Activated naive CD4-positive, alpha-beta T cell treated with anti-CD3 and anti-CD28 coated beads for 36 hours (primary cell): ENCODE measurements at regions not wholly inside any gene's neighbourhood (a gene's known extent, or its start where the extent isn't known, plus 50 kb on each side); places are given as distances from the start of the nearest gene placed in this dataset.

ENCODE experiments used
- CTCF ChIA-PET: fragments of 350-600 bp; sonication (Branson Sonifier 250); formaldehyde crosslinking; loops from one replicate; lab custom pipeline; 2021; ENCODE audit warnings: antibody characterized with exemption; lab: Charles Lee
- DNase-seq: peaks from one replicate; pipeline ENCODE4 v3.0.0-alpha.2; 2020
- H3K27ac Mint-ChIP-seq: one replicate; pipeline ENCODE4 v1.8.0; 2021; ENCODE audit warnings: mild to moderate bottlenecking, mixed read lengths
- H3K27me3 Mint-ChIP-seq: one replicate; pipeline ENCODE4 v1.8.0; 2021; ENCODE audit warnings: low read depth, mixed read lengths
- H3K36me3 Mint-ChIP-seq: one replicate; pipeline ENCODE4 v1.8.0; 2021; ENCODE audit warnings: low read depth, mixed read lengths
- H3K4me1 Mint-ChIP-seq: one replicate; pipeline ENCODE4 v1.8.0; 2021; ENCODE audit warnings: low read depth, mixed read lengths
- H3K4me3 Mint-ChIP-seq: one replicate; pipeline ENCODE4 v1.8.0; 2021; ENCODE audit warnings: mild to moderate bottlenecking, moderate library complexity, mixed read lengths
- H3K9me3 Mint-ChIP-seq: one replicate; pipeline ENCODE4 v1.8.0; 2021; ENCODE audit warnings: mixed read lengths
- intact Hi-C: fragments of 100-400 bp; cut with micrococcal nuclease; formaldehyde crosslinking; loops from one replicate; pipeline ENCODE4 v1.15.1; 2023

DNA sequence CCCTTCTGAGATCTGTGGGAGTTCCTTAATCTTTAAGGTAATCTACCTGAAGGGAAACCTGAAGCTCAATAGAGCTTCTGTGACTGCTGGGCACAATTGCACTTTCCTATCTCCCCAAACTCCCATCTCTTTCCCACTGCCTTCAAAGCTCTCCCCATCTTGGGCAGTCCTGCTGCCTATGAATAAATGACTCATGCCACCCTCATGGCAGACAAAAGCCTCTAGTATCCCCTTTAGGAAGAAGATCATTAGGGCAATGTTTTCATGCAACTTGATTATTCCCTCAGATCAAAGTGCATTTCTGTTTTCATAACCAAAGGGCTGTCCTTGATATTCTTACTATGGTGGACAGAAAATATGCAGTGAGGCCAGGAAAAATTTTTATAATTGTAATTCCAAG is 704.9 kb upstream of the LRRN3 start:
- CTCF ChIA-PET: no interaction called here
- DNase-seq: no peak
- Mint-ChIP-seq H3K9me3 (no peaks in the 10 kb centered on the region), H3K27me3 (peaks cover 2% of the 10 kb centered on the region), H3K4me3 (no peak overlapping the region), H3K4me1 (no peaks in the 10 kb centered on the region), H3K36me3 (no peaks in the 10 kb centered on the region), H3K27ac (no peak overlapping the region)
- intact Hi-C loops: no loop called here

DNA sequence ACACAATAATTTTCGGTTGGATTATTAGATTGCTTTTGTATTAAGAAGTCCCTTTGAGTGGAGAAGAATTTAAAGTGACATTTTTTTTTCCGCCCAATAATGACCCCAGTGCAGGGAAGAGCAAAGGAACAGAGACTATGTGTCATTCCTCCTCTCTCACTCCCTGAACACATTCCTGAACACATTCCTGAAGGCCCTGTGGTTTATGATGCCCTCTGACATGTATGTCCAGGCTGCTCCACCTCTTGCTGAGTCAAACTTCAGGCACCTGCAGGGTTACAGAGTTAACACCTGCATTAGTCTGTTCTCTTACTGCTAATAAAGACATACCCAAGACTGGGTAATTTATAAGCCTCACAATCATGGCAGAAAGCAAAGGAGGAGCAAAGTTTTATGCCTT is 704.0 kb upstream of the LRRN3 start:
- Mint-ChIP-seq H3K9me3 (no peaks in the 10 kb centered on the region), H3K27me3 (peaks cover 2% of the 10 kb centered on the region), H3K27ac (no peak overlapping the region), H3K36me3 (no peaks in the 10 kb centered on the region), H3K4me1 (no peaks in the 10 kb centered on the region), H3K4me3 (no peak overlapping the region)
- DNase-seq: no peak
- CTCF ChIA-PET: no interaction called here
- intact Hi-C loops: no loop called here

DNA sequence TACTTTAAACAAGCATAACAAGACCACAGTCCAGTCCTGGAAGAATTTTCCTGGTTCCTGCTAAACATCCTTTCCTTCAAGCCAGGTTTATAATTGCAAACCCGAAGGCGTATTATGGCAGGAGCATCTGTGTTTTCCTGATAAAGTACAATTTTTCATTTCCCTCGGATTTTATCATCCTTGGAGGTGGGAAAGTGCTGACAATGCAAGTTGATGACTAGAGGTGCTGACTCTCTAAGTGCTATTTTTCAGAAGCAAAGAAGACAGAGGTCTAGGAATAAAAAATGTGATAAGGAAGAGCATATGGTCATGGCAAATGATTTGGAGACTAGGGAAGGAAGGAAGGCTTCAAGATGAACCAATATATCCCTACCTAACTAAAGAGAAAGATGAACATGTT is 703.2 kb upstream of the LRRN3 start:
- CTCF ChIA-PET: no interaction called here
- Mint-ChIP-seq H3K4me1 (no peaks in the 10 kb centered on the region), H3K4me3 (no peak overlapping the region), H3K9me3 (no peaks in the 10 kb centered on the region), H3K36me3 (no peaks in the 10 kb centered on the region), H3K27ac (no peak overlapping the region), H3K27me3 (peaks cover 2% of the 10 kb centered on the region)
- intact Hi-C loops: no loop called here
- no peak for DNase-seq

DNA sequence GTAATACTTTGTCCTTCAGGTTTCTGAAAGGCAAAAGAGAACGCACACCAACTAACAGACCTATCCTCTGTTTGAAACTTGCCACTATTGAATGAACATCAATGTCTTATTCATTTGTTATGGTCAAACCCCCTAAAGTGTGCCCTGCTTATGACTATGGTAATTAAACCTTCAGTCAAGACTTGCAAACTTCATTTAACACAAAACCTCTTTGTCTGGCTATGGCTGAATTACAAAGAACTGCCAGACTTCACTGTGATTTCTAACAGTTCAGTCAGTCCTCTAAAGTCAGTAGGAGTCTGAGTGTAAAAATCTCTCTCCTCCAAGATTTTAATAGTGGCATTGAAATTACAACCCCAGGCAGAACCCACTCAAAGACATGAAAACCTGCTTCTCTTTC is 702.5 kb upstream of the LRRN3 start:
- no peak overlapping the region for H3K4me3 Mint-ChIP-seq
- no peaks in the 10 kb centered on the region for H3K4me1 Mint-ChIP-seq
- H3K27ac Mint-ChIP-seq: no peak overlapping the region
- intact Hi-C loops: no loop called here
- no peak for DNase-seq
- CTCF ChIA-PET: no interaction called here
- no peaks in the 10 kb centered on the region for H3K9me3 Mint-ChIP-seq
- H3K36me3 Mint-ChIP-seq: no peaks in the 10 kb centered on the region
- peaks cover 2% of the 10 kb centered on the region for H3K27me3 Mint-ChIP-seq

DNA sequence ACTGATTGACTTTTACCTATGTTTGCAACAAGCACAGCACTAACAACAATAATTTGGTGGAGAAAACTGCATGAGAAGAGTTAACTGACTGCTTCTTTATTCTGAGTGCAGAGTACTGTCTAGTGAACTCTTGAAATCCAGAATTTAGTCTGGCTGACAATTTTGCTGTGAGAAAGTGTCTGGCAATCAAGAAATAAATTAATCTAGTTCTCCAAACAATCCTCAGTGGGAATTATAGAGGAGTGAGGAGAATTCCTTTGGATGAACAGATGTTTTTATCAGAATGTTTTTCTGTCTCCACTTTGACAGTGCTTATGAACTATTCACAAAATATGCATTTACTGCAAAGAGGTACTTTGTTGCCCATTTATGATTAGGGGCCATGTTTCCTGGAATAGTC is 694.9 kb upstream of the LRRN3 start:
- no peak overlapping the region for H3K27ac Mint-ChIP-seq
- intact Hi-C loops: no loop called here
- no peaks in the 10 kb centered on the region for H3K27me3 Mint-ChIP-seq
- CTCF ChIA-PET: interaction anchor here (0.6 kb wide), 1 partner anchor 694 kb away, joined by 3 read pairs; no protein-coding TSS in a partner anchor
- no peak overlapping the region for H3K4me3 Mint-ChIP-seq
- H3K4me1 Mint-ChIP-seq: no peaks in the 10 kb centered on the region
- H3K36me3 Mint-ChIP-seq: no peaks in the 10 kb centered on the region
- DNase-seq: no peak
- H3K9me3 Mint-ChIP-seq: no peaks in the 10 kb centered on the region

DNA sequence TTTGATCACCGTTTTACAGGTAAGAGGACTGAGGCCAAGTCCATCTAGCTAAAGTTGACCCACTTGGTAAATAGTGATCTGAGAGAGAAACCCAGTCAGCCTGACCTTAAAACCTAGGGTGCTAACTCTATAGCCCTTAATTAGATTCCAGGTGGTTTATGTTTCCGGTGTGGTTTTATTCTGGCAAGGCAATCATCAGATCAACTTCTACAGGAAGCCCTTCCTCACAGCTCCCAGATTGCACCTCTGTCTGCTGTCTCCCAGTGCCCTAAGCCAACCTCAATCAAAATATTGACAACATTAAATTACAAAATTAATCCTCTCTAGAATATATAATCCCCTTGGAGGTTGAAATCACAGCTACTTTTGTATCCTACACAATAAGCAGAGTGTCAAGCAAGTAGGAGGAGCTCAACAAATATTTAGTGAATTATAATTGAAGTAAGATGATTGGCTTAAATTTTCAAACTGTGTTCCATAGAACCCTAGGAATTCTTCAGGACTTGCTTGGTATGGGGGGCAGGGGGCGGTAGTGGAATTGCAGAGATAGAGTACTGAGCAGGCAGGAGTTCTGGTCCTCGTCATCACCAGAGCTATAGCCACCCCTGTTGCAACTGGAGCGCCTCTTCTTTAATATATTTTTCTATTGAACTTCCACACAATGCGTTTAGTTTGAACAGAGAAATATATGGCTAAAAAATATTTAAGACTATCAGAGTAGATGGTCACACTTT is 692.8 kb upstream of the LRRN3 start:
- CTCF ChIA-PET: no interaction called here
- Mint-ChIP-seq H3K27ac (no peak overlapping the region), H3K36me3 (no peaks in the 10 kb centered on the region), H3K27me3 (no peaks in the 10 kb centered on the region), H3K4me1 (no peaks in the 10 kb centered on the region), H3K9me3 (no peaks in the 10 kb centered on the region), H3K4me3 (no peak overlapping the region)
- no peak for DNase-seq
- intact Hi-C loops: no loop called here

DNA sequence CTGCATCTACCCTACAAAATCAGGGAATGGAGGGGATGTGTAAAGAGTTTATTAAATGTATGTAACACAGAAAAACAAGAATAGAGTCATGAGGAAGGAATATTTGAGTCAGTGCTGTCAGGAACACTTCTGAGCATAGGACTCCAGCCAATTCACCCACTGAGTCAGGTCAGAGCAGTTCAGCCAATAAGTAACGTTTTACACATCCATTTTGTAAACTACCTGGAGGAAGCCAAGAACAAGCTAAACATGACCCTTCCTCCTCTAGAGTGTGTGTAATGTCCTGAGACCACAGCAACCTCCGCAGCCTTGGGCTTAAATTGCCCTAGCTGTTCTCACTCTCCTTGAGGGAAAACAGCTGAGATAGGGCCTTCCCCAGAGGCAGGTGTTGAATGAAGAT is 691.5 kb upstream of the LRRN3 start:
- CTCF ChIA-PET: no interaction called here

DNA sequence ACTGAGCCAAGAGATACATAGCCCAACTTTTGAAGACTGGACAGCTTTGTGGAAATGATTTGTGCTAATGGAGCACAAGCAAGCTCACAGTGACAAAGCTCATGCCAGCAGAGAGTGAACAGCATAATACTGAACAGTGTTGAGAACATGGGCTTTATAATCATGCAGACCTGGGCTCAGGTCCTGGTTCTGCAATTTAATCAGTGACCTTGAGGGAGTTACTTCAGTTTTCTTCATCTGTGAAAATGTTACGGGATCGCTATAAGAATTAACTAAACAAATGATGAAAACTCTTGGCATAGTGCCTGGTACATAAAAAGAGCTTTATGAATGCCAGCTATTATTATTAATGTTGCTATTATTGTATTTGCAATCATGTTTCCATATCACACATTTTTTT is 690.5 kb upstream of the LRRN3 start:
- intact Hi-C loops: no loop called here
- Mint-ChIP-seq H3K27ac (no peak overlapping the region), H3K4me3 (no peak overlapping the region), H3K4me1 (no peaks in the 10 kb centered on the region), H3K36me3 (no peaks in the 10 kb centered on the region), H3K9me3 (no peaks in the 10 kb centered on the region), H3K27me3 (no peaks in the 10 kb centered on the region)
- no peak for DNase-seq
- CTCF ChIA-PET: no interaction called here

More for the DNA sequence above, 691.5 kb upstream of the LRRN3 start:
- no peak for DNase-seq
- Mint-ChIP-seq H3K36me3 (no peaks in the 10 kb centered on the region), H3K27me3 (no peaks in the 10 kb centered on the region), H3K4me3 (no peak overlapping the region), H3K27ac (no peak overlapping the region), H3K4me1 (no peaks in the 10 kb centered on the region), H3K9me3 (no peaks in the 10 kb centered on the region)
- intact Hi-C loops: no loop called here

DNA sequence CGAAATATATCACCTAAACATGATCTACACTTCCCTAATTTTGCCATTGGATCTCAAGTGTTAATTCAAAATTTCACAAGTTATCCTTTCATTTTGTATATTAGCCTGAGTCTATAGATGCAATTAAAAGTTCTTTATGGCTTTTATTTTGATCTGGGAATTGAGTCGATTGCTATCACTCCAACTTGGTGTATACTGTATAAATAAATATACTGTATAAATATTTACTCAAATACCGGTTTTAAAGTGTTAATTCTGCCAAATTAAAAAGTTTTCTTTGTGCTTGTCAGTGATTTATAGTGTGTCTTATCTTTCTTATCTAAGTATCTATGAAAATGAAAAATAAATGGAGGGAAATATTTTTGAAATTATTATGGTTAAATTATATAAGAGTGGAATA is 683.7 kb upstream of the LRRN3 start:
- Mint-ChIP-seq H3K27me3 (no peaks in the 10 kb centered on the region), H3K4me1 (no peaks in the 10 kb centered on the region), H3K36me3 (no peaks in the 10 kb centered on the region), H3K9me3 (no peaks in the 10 kb centered on the region), H3K27ac (no peak overlapping the region), H3K4me3 (no peak overlapping the region)
- DNase-seq: no peak
- intact Hi-C loops: no loop called here
- CTCF ChIA-PET: no interaction called here

DNA sequence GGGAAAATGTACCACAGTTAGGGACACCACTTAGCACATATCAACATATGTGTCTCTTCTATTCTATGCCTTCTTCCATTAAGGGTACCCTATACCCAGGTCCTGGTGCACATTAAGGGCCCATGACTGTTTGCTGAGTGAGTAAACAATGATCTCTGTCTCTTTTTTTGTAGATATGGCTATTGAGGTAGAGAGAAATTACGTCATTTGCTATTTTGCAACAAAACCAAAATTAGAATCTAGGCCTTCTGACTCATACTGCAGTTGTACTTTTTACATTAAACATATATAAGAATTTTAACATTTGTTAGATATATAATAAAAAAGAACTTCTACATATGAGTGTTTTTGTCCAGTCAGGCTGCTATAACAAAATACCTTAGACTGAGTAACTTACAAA is 683.2 kb upstream of the LRRN3 start:
- Mint-ChIP-seq H3K27ac (no peak overlapping the region), H3K9me3 (no peaks in the 10 kb centered on the region), H3K27me3 (no peaks in the 10 kb centered on the region), H3K4me1 (no peaks in the 10 kb centered on the region), H3K4me3 (no peak overlapping the region), H3K36me3 (no peaks in the 10 kb centered on the region)
- intact Hi-C loops: no loop called here
- CTCF ChIA-PET: no interaction called here
- no peak for DNase-seq

DNA sequence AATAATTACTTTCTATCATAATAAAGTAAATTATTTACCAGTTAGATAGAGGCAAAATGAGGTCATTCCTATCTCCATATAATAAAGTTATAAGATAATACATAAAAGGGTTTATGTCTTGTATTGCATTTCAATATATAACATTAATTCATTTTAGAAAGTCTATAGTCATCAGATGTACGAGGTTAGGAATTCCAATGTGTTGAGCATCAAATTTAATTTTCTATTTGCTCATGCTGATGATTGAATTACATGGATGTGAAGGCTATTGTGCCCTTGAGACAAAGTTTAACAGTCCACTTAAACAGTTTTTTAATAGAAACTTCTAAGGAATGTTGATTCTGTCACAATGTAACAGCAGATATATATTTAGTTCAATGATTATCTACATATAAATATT is 678.3 kb upstream of the LRRN3 start:
- Mint-ChIP-seq H3K4me1 (no peaks in the 10 kb centered on the region), H3K9me3 (no peaks in the 10 kb centered on the region), H3K27me3 (no peaks in the 10 kb centered on the region), H3K4me3 (no peak overlapping the region), H3K36me3 (no peaks in the 10 kb centered on the region), H3K27ac (no peak overlapping the region)
- DNase-seq: no peak
- intact Hi-C loops: no loop called here
- CTCF ChIA-PET: no interaction called here

DNA sequence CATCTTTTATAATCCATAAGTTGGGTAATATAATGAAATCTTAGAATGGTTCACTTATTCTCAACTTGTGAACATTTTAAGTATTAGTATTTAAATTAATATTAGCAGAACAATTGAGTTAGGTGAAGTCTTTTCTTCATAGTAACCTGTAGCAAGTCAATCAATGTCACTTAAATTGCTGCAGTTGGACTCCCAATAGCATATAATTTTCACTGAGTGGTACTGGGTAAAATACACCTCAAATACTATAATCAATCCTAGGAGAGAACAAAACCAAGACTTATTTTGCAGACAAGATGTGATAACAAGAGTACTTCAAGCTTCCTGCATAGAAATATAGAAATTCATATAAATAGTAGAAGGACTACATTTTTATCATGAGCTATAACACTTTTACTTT is 677.9 kb upstream of the LRRN3 start:
- CTCF ChIA-PET: no interaction called here
- Mint-ChIP-seq H3K9me3 (no peaks in the 10 kb centered on the region), H3K27me3 (no peaks in the 10 kb centered on the region), H3K4me1 (no peaks in the 10 kb centered on the region), H3K4me3 (no peak overlapping the region), H3K27ac (no peak overlapping the region), H3K36me3 (no peaks in the 10 kb centered on the region)
- intact Hi-C loops: no loop called here
- DNase-seq: no peak

DNA sequence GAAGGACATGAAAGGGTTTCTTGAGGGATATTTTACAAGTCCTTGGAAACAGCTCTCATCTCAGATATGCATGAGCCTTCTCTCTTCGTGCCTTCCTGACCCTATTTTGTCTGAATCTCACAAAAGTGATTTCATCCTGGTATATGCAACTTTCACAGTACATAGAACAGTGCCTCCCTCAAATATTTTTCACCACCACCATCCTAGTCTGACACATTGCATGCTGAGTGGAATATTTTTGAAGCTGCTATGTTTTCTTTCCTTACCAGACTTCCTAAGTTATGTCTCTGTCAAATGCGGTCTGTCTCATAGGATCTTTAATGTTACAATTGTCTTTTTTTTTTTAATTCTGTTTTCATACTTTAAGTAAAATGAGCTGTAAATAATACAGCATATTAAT is 673.3 kb upstream of the LRRN3 start:
- CTCF ChIA-PET: no interaction called here
- Mint-ChIP-seq H3K36me3 (no peaks in the 10 kb centered on the region), H3K27me3 (no peaks in the 10 kb centered on the region), H3K4me1 (no peaks in the 10 kb centered on the region), H3K9me3 (no peaks in the 10 kb centered on the region), H3K4me3 (no peak overlapping the region), H3K27ac (no peak overlapping the region)
- intact Hi-C loops: no loop called here
- no peak for DNase-seq
